Hepatocyte (in vitro differentiated cells): ENCODE measurements at regions not wholly inside any gene's neighbourhood (a gene's known extent, or its start where the extent isn't known, plus 50 kb on each side); places are given as distances from the start of the nearest gene placed in this dataset.

ENCODE experiments used
- DNase-seq: peaks from one replicate; pipeline ENCODE4 v3.0.0-alpha.2; 2016; ENCODE audit warnings: low spot score
- H2AFZ ChIP-seq: fragments of 200-600 bp; sonication (generic); 2 replicates; pipeline ENCODE4 v1.6.0; 2016; ENCODE audit warnings: antibody characterized with exemption, mild to moderate bottlenecking
- H3K27ac ChIP-seq: fragments of 200-600 bp; sonication (generic); 2 replicates; pipeline ENCODE4 v1.5.1; 2016; ENCODE audit warnings: mild to moderate bottlenecking
- H3K27me3 ChIP-seq: fragments of 200-600 bp; sonication (generic); 2 replicates; pipeline ENCODE4 v1.6.1; 2016
- H3K36me3 ChIP-seq: fragments of 200-600 bp; sonication (generic); replicated peaks from 2 replicates; pipeline ENCODE4 v1.5.1; 2016; ENCODE audit warnings: low read depth; ENCODE audit not compliant: insufficient read depth
- H3K4me1 ChIP-seq: fragments of 200-600 bp; sonication (generic); 2 replicates; pipeline ENCODE4 v1.5.1; 2016; ENCODE audit warnings: mild to moderate bottlenecking, moderate library complexity; ENCODE audit not compliant: insufficient read depth
- H3K4me2 ChIP-seq: fragments of 200-600 bp; sonication (generic); 2 replicates; pipeline ENCODE4 v1.6.0; 2016
- H3K4me3 ChIP-seq: fragments of 200-600 bp; sonication (generic); 2 replicates; pipeline ENCODE4 v1.5.1; 2016; ENCODE audit warnings: mild to moderate bottlenecking
- H3K79me2 ChIP-seq: fragments of 200-600 bp; sonication (generic); 2 replicates; pipeline ENCODE4 v1.6.0; 2017; ENCODE audit warnings: mild to moderate bottlenecking
- H3K9me2 ChIP-seq: fragments of 200-600 bp; sonication (generic); replicated peaks from 2 replicates; pipeline ENCODE4 v1.6.0; 2017; ENCODE audit warnings: mild to moderate bottlenecking; ENCODE audit not compliant: insufficient read depth
- H3K9me3 ChIP-seq: fragments of 200-600 bp; sonication (generic); 2 replicates; pipeline ENCODE4 v1.5.1; 2016; ENCODE audit warnings: low read depth, mild to moderate bottlenecking
- H4K20me1 ChIP-seq: fragments of 200-600 bp; sonication (generic); 2 replicates; pipeline ENCODE4 v1.6.0; 2016; ENCODE audit warnings: mild to moderate bottlenecking; ENCODE audit not compliant: insufficient read depth, poor library complexity, severe bottlenecking
- EZH2 ChIP-seq: fragments of 200-600 bp; sonication (generic); IDR thresholded peaks from 2 replicates; pipeline ENCODE4 v1.6.1; 2016; ENCODE audit warnings: antibody characterized with exemption, mild to moderate bottlenecking, borderline replicate concordance
- EZH2phosphoT487 ChIP-seq: fragments of 200-600 bp; sonication (generic); IDR thresholded peaks from one replicate; pipeline ENCODE4 v1.6.1; 2018; ENCODE audit warnings: antibody characterized with exemption, mild to moderate bottlenecking, low read depth, moderate library complexity; ENCODE audit not compliant: unreplicated experiment, severe bottlenecking
- WGBS: methylation state at CpG from one replicate; pipeline ENCODE4 v1.1.6; 2016; ENCODE audit warnings: low lambda C conversion rate; ENCODE audit errors: missing lambda C conversion rate; 5-methylcytosine and 5-hydroxymethylcytosine counted together
- TF ChIP-seq, protein P1 (sequence below): fragments of 200-600 bp; sonication (generic); IDR thresholded peaks from 2 replicates; pipeline ENCODE4 v1.5.1; 2016; ENCODE audit warnings: antibody characterized with exemption, mild to moderate bottlenecking; ENCODE audit not compliant: poor library complexity

DNA sequence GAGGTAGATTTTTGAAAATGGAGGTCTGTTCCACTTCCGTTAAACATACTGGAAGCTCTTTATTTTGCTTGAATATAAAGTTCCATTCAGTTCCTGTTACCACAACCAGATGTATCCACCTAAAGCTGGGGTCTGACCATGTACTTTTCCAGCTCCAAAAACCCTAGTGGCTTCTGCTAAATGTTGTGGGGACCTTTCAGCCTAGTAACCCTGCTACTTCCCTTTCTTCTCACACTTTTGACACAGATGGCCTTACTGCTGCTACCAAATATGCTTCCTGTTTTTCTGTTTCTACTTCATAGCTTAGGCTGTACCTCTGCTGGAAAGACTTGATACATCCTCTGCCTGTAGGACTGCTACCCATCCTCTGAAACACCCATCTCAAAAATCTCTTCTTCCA lies 87.8 kb downstream of the COL6A6 start:
- no peak for DNase-seq
- Histone ChIP-seq H2AFZ (no peak overlapping the region), H3K4me3 (no peak overlapping the region), H3K9me3 (peaks cover 6% of the 10 kb centered on the region), H4K20me1 (no peaks in the 10 kb centered on the region), H3K27ac (no peak overlapping the region), H3K4me2 (no peak overlapping the region), H3K9me2 (no peaks in the 10 kb centered on the region), H3K4me1 (no peaks in the 10 kb centered on the region), H3K36me3 (no peaks in the 10 kb centered on the region), H3K79me2 (no peaks in the 10 kb centered on the region), H3K27me3 (no peaks in the 10 kb centered on the region)
- TF ChIP-seq EZH2 (no peak), EZH2phosphoT487 (no peak)
- TF ChIP-seq, protein P1, sequence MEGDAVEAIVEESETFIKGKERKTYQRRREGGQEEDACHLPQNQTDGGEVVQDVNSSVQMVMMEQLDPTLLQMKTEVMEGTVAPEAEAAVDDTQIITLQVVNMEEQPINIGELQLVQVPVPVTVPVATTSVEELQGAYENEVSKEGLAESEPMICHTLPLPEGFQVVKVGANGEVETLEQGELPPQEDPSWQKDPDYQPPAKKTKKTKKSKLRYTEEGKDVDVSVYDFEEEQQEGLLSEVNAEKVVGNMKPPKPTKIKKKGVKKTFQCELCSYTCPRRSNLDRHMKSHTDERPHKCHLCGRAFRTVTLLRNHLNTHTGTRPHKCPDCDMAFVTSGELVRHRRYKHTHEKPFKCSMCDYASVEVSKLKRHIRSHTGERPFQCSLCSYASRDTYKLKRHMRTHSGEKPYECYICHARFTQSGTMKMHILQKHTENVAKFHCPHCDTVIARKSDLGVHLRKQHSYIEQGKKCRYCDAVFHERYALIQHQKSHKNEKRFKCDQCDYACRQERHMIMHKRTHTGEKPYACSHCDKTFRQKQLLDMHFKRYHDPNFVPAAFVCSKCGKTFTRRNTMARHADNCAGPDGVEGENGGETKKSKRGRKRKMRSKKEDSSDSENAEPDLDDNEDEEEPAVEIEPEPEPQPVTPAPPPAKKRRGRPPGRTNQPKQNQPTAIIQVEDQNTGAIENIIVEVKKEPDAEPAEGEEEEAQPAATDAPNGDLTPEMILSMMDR: no peak
- WGBS: 91% methylated on average over 1 of the region's 1 CpG

DNA sequence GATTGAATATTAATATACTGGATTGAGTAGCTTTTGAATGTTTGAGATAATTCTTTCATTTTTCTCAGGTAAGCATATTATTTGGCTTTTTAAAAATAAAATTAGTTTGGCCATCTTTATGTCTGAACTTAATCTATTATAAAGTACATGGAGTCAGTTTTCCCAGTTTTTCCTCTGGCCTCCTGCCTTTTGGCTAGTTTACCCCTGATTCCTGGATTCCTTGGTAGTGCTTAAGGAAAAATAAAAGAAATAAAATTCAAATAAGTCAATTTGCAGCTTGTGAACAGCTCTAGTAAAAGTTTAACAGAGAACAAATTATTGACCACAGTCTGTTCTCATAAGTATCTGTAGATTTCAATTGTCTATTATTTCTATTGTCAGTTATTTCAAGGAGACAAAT lies 89.4 kb downstream of the COL6A6 start:
- no peaks in the 10 kb centered on the region for H3K9me2 ChIP-seq
- DNase-seq: no peak
- no peaks in the 10 kb centered on the region for H3K27me3 ChIP-seq
- no peaks in the 10 kb centered on the region for H3K4me1 ChIP-seq
- H4K20me1 ChIP-seq: no peaks in the 10 kb centered on the region
- no peaks in the 10 kb centered on the region for H3K79me2 ChIP-seq
- H3K9me3 ChIP-seq: peaks cover 6% of the 10 kb centered on the region
- no peak overlapping the region for H3K4me3 ChIP-seq
- TF ChIP-seq EZH2phosphoT487 (no peak), EZH2 (no peak)
- TF ChIP-seq, protein P1: no peak
- no peak overlapping the region for H3K27ac ChIP-seq
- no peak overlapping the region for H2AFZ ChIP-seq
- H3K36me3 ChIP-seq: no peaks in the 10 kb centered on the region
- H3K4me2 ChIP-seq: no peak overlapping the region

DNA sequence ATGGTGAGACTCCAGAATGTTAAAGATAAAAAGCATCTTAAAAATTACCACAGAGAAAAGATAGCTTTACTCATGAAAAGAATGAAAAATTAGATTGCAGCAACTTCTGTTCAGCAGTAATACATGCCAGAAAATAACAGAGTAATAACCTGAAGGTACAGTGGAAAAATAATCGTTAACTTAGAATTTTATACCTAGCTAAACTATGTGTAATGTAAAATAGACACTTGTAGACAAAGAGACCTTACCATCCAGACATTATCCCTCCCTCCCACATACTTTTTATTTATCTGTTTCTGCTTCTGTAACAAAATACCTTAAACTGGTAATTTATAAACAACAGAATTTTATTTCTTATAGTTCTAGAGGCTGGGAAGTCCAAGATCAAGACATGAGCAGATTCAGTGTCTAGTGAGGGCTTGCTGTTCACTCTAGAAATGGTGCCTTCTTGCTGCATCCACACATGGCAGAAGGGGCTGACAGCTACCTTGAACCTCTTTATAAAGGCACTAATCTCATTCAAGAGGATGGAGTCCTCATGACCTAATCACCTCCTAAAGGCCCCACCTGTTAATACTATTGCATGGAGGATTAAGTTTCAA lies 90.7 kb downstream of the COL6A6 start:
- H3K4me3 ChIP-seq: no peak overlapping the region
- H3K36me3 ChIP-seq: no peaks in the 10 kb centered on the region
- no peaks in the 10 kb centered on the region for H3K79me2 ChIP-seq
- H4K20me1 ChIP-seq: no peaks in the 10 kb centered on the region
- H2AFZ ChIP-seq: no peak overlapping the region
- no peaks in the 10 kb centered on the region for H3K4me1 ChIP-seq
- WGBS: 94% methylated on average over 1 of the region's 1 CpG
- no peaks in the 10 kb centered on the region for H3K9me2 ChIP-seq
- H3K4me2 ChIP-seq: no peak overlapping the region
- TF ChIP-seq EZH2phosphoT487 (no peak), EZH2 (no peak)
- TF ChIP-seq, protein P1: no peak
- H3K27ac ChIP-seq: no peak overlapping the region
- DNase-seq: no peak
- H3K9me3 ChIP-seq: peaks cover 6% of the 10 kb centered on the region
- no peaks in the 10 kb centered on the region for H3K27me3 ChIP-seq
